ENCODE measurements at regions not wholly inside any gene's neighbourhood (a gene's known extent, or its start where the extent isn't known, plus 50 kb on each side); places are given as distances from the start of the nearest gene placed in this dataset.

GRCh38 chr11:134915881-134916280, 503.8 kb upstream of the B3GAT1 start:
- DNase-seq (ENCODE audit: low read depth in 2 of 3, low spot score in 1 of 3): no peak

GRCh38 chr11:134915212-134915611, 503.2 kb upstream of the B3GAT1 start:
- DNase-seq (ENCODE audit: low read depth in 2 of 3, low spot score in 1 of 3): no peak

- DNase-seq (ENCODE audit: low read depth in 2 of 3, low spot score in 1 of 3): no peak
Observed at GRCh38 chr11:134913999-134914590, 502.1 kb upstream of the B3GAT1 start.

- no peak for DNase-seq (ENCODE audit: low read depth in 2 of 3, low spot score in 1 of 3)
Observed at GRCh38 chr11:134913391-134913790, 501.3 kb upstream of the B3GAT1 start.

- no peak for DNase-seq (ENCODE audit: low read depth in 2 of 3, low spot score in 1 of 3)
Observed at GRCh38 chr11:134911514-134912180, 499.6 kb upstream of the B3GAT1 start.

- DNase-seq (ENCODE audit: low read depth in 2 of 3, low spot score in 1 of 3): no peak
Observed at GRCh38 chr11:134908583-134908982, 496.5 kb upstream of the B3GAT1 start.

GRCh38 chr11:134907636-134908035, 495.6 kb upstream of the B3GAT1 start:
- no peak for DNase-seq (ENCODE audit: low read depth in 2 of 3, low spot score in 1 of 3)

GRCh38 chr11:134906356-134906955, 494.4 kb upstream of the B3GAT1 start:
- DNase-seq (ENCODE audit: low read depth in 2 of 3, low spot score in 1 of 3): no peak

GRCh38 chr11:134905928-134906327, 493.9 kb upstream of the B3GAT1 start:
- DNase-seq (ENCODE audit: low read depth in 2 of 3, low spot score in 1 of 3): no peak

- DNase-seq (ENCODE audit: low read depth in 2 of 3, low spot score in 1 of 3): no peak
Observed at GRCh38 chr11:134905517-134905916, 493.5 kb upstream of the B3GAT1 start.

- no peak for DNase-seq (ENCODE audit: low read depth in 2 of 3, low spot score in 1 of 3)
Observed at GRCh38 chr11:134904103-134904790, 492.2 kb upstream of the B3GAT1 start.

- no peak for DNase-seq (ENCODE audit: low read depth in 2 of 3, low spot score in 1 of 3)
Observed at GRCh38 chr11:134901955-134902918, 490.2 kb upstream of the B3GAT1 start.

GRCh38 chr11:134901542-134901941, 489.5 kb upstream of the B3GAT1 start:
- DNase-seq (ENCODE audit: low read depth in 2 of 3, low spot score in 1 of 3): no peak

GRCh38 chr11:134893810-134894685, 482.0 kb upstream of the B3GAT1 start:
- DNase-seq (ENCODE audit: low read depth in 2 of 3, low spot score in 1 of 3): no peak

GRCh38 chr11:134890446-134890845, 478.4 kb upstream of the B3GAT1 start:
- no peak for DNase-seq (ENCODE audit: low read depth in 2 of 3, low spot score in 1 of 3)

GRCh38 chr11:134889832-134890231, 477.8 kb upstream of the B3GAT1 start:
- DNase-seq (ENCODE audit: low read depth in 2 of 3, low spot score in 1 of 3): no peak

- no peak for DNase-seq (ENCODE audit: low read depth in 2 of 3, low spot score in 1 of 3)
Observed at GRCh38 chr11:134888821-134889220, 476.8 kb upstream of the B3GAT1 start.

GRCh38 chr11:134887896-134888295, 475.9 kb upstream of the B3GAT1 start:
- DNase-seq (ENCODE audit: low read depth in 2 of 3, low spot score in 1 of 3): no peak

- no peak for DNase-seq (ENCODE audit: low read depth in 2 of 3, low spot score in 1 of 3)
Observed at GRCh38 chr11:134883484-134883883, 471.4 kb upstream of the B3GAT1 start.

All from stimulated activated CD4-positive, alpha-beta T cell treated with anti-CD3 and anti-CD28 coated beads, Interleukin-12 subunit alpha, Interleukin-12 subunit beta, amount 100 ng/mL, for 48 hours (primary cell).